Activated T-cell treated with anti-CD3 and anti-CD28 coated beads, Interleukin-2, amount 50 U/mL, for 72 hours (primary cell): ENCODE measurements at regions not wholly inside any gene's neighbourhood (a gene's known extent, or its start where the extent isn't known, plus 50 kb on each side); places are given as distances from the start of the nearest gene placed in this dataset.
"Not testable (repeated sequence)": the region's sequence is repeated elsewhere in the genome, so short reads cannot be mapped to it uniquely, and the experiment has no call there.

Experiments
- ATAC-seq, 2 donors: fragments of 150-1000 bp; cut with Tn5 transposase; replicated peaks in 1 of 2; 2 replicates each; pipeline ENCODE4 v1.10.0; 2021; ENCODE audit warnings: moderate library complexity in 2 of 2, mild to moderate bottlenecking in 1 of 2
- DNase-seq, 2 donors: peaks; one replicate each; pipeline ENCODE4 v3.0.0; 2021 to 2022; ENCODE audit warnings: mixed read lengths in 1 of 2
- H3K27ac Mint-ChIP-seq: one replicate; pipeline ENCODE4 v1.8.0; 2022; ENCODE audit warnings: mild to moderate bottlenecking, moderate library complexity, mixed read lengths
- H3K27me3 Mint-ChIP-seq: one replicate; pipeline ENCODE4 v1.8.0; 2022; ENCODE audit warnings: low read depth, mixed read lengths
- H3K36me3 Mint-ChIP-seq, 2 donors: one replicate each; pipeline ENCODE4 v1.8.0; 2022; ENCODE audit warnings: mixed read lengths in 2 of 2, mild to moderate bottlenecking in 1 of 2; ENCODE audit not compliant: insufficient read depth in 2 of 2
- H3K4me1 Mint-ChIP-seq: one replicate; pipeline ENCODE4 v1.8.0; 2022; ENCODE audit warnings: low read depth, mixed read lengths
- H3K4me3 Mint-ChIP-seq, 2 donors: one replicate each; pipeline ENCODE4 v1.8.0; 2022; ENCODE audit warnings: mild to moderate bottlenecking in 2 of 2, mixed read lengths in 2 of 2, moderate library complexity in 2 of 2
- H3K9me3 Mint-ChIP-seq, 2 donors: one replicate each; pipeline ENCODE4 v1.8.0; 2022; ENCODE audit warnings: mixed read lengths in 2 of 2

DNA sequence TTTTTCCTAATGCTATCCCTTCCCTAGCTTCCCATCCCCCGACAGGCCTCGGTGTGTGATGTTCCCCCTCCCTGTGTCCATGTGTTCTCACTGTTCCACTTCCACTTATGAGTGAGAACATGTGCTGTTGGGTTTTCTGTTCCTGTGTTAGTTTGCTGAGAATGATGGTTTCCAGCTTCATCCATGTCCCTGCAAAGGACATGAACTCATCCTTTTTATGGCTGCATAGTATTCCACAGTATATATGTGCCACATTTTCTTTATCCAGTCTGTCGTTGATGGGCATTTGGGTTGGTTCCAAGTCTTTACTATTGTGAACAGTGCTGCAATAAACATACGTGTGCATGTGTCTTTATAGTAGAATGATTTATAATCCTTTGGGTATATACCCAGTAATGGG, 279.2 kb downstream of the KCNRG start:
- H3K4me3 Mint-ChIP-seq, H3K4me1 Mint-ChIP-seq, DNase-seq, ATAC-seq, H3K36me3 Mint-ChIP-seq, H3K9me3 Mint-ChIP-seq, H3K27ac Mint-ChIP-seq: not testable (repeated sequence)
- peaks cover 35% of the 10 kb centered on the region for H3K27me3 Mint-ChIP-seq

DNA sequence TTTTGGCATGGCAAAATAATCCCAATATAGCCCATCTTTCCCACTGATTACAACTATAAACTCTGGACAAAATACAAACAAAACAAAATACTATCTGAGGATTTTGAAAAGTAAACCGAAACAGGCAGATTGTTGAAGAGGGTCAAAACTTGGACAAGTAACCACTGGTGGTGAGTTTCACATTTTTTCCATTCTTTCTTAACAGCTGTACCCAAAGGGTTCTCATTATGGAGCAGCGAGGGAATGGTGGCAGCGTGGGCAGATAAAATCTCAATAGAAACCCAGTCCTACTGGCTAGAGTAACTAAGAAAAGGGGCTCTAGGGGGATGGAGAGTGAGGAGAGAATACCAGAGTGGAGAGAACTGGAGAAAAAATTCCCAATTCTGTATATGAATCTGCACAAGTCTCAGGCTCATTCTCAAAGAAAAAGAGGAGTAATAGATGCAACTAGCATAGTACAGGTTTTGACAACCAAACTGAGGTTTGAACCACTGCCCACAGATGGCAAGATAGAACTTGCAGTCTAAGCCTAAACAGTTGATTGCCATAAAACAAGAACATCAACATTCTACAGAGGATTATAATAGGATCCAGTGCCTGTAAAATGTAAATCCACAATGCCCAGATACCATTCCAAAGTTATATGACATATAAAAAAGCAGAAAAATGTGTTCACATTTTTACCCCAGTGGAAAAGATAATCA, 284.5 kb downstream of the KCNRG start:
- Mint-ChIP-seq H3K27ac (no peak overlapping the region), H3K9me3 (peaks cover 2 to 4% of the 10 kb centered on the region in 2 donors), H3K4me3 (no peak overlapping the region), H3K27me3 (peaks cover 41% of the 10 kb centered on the region), H3K4me1 (no peaks in the 10 kb centered on the region), H3K36me3 (peaks cover 2 to 7% of the 10 kb centered on the region in 2 donors)
- ATAC-seq (no peak), DNase-seq (no peak)

DNA sequence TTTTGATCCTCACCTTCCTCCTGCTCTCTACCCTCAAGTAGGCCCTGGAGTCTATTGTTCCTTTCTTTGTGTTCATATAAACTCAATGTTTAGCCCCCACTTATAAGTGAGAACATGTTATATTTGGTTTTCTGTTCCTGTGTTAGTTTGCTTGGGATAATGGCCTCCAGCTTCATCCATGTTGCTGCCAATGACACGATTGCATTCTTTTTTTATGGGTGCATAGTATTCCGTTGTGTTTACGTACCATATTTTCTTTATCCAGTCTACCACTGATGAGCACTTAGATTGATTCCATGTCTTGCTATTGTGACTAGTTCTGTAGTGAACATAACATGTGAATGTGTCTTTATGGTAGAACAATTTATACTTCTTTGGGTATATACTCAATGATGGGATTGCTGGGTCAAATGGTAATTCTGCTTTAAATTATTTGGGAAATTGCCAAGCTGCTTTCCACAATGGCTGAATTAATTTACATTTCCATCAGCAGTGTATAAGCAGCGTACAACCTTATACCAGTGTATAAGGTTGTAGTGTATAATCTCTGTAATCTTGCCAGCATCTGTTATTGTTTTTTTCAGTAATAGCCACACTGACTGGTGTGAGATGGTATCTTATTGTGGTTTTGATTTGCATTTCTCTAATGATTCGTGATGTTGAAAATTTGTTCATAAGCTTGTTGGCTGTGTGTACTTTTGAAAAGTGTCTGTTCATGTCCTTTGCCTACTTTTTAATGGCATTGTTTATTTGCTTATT, 288.9 kb downstream of the KCNRG start:
- no peaks in the 10 kb centered on the region for H3K36me3 Mint-ChIP-seq
- no peak for DNase-seq
- no peaks in the 10 kb centered on the region for H3K4me1 Mint-ChIP-seq
- H3K27ac Mint-ChIP-seq: no peak overlapping the region
- H3K27me3 Mint-ChIP-seq: peaks cover 23% of the 10 kb centered on the region
- H3K9me3 Mint-ChIP-seq: no peaks in the 10 kb centered on the region
- no peak for ATAC-seq
- H3K4me3 Mint-ChIP-seq: no peak overlapping the region

DNA sequence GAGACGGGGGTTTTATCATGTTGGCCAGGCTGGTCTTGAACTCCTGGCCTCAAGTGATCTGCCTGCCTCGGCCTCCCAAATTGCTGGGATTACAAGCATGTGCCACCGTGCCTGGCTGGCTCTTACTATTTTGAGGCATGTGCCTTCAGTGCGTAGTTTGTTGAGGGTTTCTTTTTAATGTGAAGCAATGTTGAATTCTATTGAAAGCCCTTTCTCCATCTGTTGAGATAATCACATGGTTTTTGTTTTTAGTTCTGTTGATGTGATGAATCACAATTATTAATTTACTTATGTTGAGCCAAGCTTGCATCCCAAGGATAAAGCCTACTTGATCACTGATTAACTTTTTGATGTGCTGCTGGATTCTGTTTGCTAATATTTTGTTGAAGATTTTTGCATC, 290.9 kb downstream of the KCNRG start:
- ATAC-seq (no peak), DNase-seq (no peak)
- Mint-ChIP-seq H3K36me3 (no peaks in the 10 kb centered on the region), H3K27me3 (peaks cover 7% of the 10 kb centered on the region), H3K27ac (no peak overlapping the region), H3K4me3 (no peak overlapping the region), H3K4me1 (peaks cover 6% of the 10 kb centered on the region), H3K9me3 (no peaks in the 10 kb centered on the region)

DNA sequence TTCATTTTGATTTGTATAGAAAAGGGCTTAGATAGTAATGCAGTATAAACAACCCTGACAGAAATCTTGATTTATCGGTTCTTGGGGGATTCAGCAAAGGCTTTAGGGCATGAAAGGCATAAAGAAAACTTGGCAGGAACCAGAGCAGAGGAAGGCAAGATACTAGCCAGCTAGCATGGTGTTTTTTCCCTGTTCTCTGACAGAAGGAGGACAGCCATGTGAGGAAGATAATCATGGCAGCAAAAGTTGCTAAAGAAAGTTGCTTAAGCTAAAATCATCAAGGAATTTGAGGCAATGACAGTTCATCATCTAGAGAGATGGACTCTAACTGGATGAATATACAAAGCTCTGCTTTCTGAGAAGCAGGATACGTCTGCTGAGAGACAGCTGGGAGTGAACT, 294.1 kb downstream of the KCNRG start:
- H3K27me3 Mint-ChIP-seq: peaks cover 7% of the 10 kb centered on the region
- H3K4me1 Mint-ChIP-seq: peaks cover 6% of the 10 kb centered on the region
- no peak overlapping the region for H3K4me3 Mint-ChIP-seq
- H3K36me3 Mint-ChIP-seq: no peaks in the 10 kb centered on the region
- DNase-seq (no peak), ATAC-seq (no peak)
- H3K9me3 Mint-ChIP-seq: no peaks in the 10 kb centered on the region
- no peak overlapping the region for H3K27ac Mint-ChIP-seq

DNA sequence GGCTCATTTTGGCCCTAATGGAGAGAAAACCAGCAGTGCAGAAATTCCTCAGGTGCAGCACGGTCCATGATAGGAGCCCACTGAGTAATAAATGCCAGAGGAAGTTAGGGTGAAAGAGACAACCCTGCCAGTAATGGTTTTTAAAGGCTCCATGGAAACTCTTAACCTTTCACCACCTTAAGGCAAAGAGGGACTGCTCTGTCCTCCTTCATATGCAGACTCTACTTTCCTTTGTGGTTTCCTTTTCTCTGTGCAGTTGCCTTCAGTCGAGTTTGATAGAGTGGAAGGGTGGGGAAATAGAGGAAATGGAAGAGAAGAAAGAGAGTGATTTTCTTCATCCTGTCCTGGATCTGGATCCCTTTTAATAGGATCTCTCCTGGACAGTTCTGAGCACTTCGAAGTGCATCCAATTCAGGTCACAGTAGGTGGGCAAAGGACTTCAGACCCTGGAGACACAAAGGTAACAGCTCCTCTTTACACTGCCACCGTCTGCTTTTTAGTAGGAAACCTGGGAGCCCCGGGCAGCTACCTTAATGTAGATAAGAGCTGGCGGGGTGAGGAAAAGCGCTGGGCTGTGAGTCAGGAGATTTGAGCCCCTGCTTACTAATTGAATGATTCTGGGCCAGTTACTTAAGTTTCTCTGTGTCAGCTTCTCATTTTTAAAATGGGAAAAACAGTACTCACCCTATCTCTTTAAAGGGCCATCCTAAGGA, 294.8 kb downstream of the KCNRG start:
- DNase-seq (no peak), ATAC-seq (no peak)
- no peaks in the 10 kb centered on the region for H3K36me3 Mint-ChIP-seq
- peaks cover 6% of the 10 kb centered on the region for H3K4me1 Mint-ChIP-seq
- H3K27me3 Mint-ChIP-seq: peaks cover 7% of the 10 kb centered on the region
- no peak overlapping the region for H3K27ac Mint-ChIP-seq
- no peaks in the 10 kb centered on the region for H3K9me3 Mint-ChIP-seq
- peak overlapping the region in 1 of 2 donors; percentile 4 for H3K4me3 Mint-ChIP-seq

DNA sequence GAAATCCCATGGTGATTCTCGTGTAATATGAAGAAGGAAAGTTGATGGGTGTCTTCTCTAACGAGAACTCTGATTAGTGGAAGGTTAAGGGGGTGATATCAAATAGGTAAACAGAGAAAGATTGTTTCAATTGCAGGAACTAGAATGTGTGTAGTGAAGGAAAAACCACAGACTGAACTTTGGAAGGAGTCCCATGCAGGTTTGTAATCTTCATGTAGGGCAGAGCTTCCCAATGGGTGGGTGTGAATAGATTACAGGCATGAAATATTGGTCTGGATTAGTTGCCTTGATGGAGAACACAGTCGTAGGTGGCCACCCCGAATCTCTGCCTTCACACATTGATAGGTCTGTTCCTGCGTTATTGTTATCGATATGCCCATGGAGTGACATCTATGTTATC, 295.5 kb downstream of the KCNRG start:
- Mint-ChIP-seq H3K27ac (no peak overlapping the region), H3K4me3 (no peak overlapping the region), H3K9me3 (no peaks in the 10 kb centered on the region)

DNA sequence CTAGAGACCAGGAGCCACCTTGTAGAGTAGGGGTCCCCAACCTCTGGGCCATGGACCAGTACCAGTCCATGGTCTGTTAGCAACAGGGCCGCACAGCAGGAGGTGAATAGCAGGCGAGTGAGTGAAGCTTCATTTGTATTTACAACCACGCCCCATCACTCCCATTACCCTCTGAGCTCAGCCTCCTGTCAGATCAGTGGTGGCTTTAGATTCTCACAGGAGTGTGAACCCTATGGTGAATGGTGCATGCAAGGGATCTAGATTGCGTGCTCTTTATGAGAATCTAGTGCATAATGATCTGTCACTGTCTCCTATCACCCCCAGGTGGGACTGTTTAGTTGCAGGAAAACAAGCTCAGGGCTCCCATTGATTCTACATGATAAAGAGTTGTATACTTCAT, 303.6 kb downstream of the KCNRG start:
- H3K4me3 Mint-ChIP-seq: no peak overlapping the region
- H3K4me1 Mint-ChIP-seq: peaks cover 6% of the 10 kb centered on the region
- H3K36me3 Mint-ChIP-seq: no peaks in the 10 kb centered on the region
- ATAC-seq (no peak), DNase-seq (no peak)
- H3K9me3 Mint-ChIP-seq: peaks cover 0 to 3% of the 10 kb centered on the region in 2 donors
- no peaks in the 10 kb centered on the region for H3K27me3 Mint-ChIP-seq
- H3K27ac Mint-ChIP-seq: no peak overlapping the region

More for the DNA sequence above, 295.5 kb downstream of the KCNRG start:
- Mint-ChIP-seq H3K36me3 (no peaks in the 10 kb centered on the region), H3K4me1 (peaks cover 6% of the 10 kb centered on the region), H3K27me3 (peaks cover 7% of the 10 kb centered on the region)
- DNase-seq (no peak), ATAC-seq (no peak)

DNA sequence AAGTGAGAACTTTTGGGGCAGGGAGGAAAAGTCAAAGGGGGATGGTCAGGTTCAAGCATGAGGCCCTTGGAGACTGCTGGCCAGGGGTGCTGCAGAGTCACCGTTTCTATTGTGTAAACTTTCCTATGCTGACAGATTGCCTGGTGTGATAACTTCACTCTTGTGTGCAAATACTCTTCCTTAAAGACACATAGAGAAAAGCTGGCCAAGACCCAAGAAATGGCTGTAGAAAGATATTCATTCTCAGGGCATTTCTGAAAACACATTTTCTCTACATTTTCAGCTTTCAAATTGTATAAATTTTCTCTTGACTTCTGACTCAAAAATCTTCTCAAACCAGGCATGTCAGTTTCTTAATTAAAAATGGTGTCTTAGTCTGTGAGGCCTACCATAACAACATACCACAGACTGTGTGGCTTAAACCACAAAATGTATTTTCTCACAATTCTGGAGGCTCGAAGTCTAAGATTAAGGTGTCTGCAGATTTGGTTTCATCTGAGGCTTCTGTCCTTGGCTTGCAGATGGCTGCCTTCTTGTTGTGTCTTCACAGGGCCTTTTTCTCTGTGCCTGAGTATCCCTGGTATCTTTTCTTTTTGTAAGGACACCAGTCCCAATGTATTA, 304.5 kb downstream of the KCNRG start:
- Mint-ChIP-seq H3K4me1 (peaks cover 11% of the 10 kb centered on the region), H3K27ac (no peak overlapping the region)

DNA sequence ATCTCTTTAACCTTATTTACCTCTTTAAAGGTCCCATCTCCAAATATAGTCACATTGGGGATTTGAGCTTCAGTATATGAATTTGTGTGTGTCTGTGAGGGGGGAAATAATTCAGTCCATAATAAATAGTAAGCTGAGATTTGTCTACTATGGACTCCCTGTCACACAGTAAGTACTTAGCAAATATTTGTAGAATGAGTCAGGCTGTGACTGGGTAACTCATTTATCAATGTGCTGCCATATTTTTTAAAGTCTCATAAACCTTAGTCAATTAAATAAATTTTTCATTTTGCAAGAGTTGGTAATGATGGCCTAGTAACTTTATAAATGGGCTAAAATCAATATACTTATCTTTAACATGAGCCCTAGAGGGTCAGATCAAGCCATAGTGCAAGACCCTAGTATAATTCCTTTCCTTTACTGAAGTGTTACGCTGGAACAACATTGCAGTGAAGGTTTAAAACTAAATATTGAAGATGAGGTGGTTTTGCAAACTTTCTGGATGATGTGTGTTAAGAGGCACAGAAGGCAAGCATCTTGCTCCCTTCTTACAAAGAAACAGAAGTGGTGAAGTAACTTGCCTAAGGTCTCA, 305.1 kb downstream of the KCNRG start:
- peaks cover 2 to 6% of the 10 kb centered on the region in 2 donors for H3K9me3 Mint-ChIP-seq
- H3K4me1 Mint-ChIP-seq: peaks cover 11% of the 10 kb centered on the region
- no peak for ATAC-seq
- peaks cover 0 to 2% of the 10 kb centered on the region in 2 donors for H3K36me3 Mint-ChIP-seq
- DNase-seq: no peak
- no peak overlapping the region for H3K4me3 Mint-ChIP-seq
- H3K27me3 Mint-ChIP-seq: no peaks in the 10 kb centered on the region
- no peak overlapping the region for H3K27ac Mint-ChIP-seq

More for the DNA sequence above, 304.5 kb downstream of the KCNRG start:
- Mint-ChIP-seq H3K9me3 (peaks cover 2 to 5% of the 10 kb centered on the region in 2 donors), H3K27me3 (no peaks in the 10 kb centered on the region), H3K36me3 (peaks cover 0 to 2% of the 10 kb centered on the region in 2 donors), H3K4me3 (no peak overlapping the region)
- ATAC-seq (no peak), DNase-seq (no peak)

DNA sequence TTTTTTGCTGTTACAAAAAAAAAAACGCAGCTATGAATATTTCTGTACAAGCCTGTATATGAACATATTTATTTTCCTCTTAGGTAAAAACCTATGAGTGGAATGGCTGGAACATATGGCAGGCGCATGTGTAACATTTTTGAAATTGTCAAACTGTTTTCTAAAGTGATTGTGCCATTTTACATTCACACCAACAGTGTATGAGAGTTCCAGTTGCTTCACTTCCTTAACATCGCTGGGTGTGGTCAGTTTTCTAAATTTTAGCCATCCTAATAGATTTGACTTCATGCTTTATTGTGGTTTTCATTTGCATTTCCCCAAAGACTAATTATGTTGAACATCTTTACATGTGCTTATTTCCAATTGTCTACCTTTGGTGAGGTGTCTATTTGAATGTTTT, 306.8 kb downstream of the KCNRG start:
- Mint-ChIP-seq H3K4me3 (no peak overlapping the region), H3K9me3 (peaks cover 2 to 6% of the 10 kb centered on the region in 2 donors), H3K4me1 (peaks cover 11% of the 10 kb centered on the region), H3K27ac (no peak overlapping the region), H3K36me3 (peaks cover 0 to 2% of the 10 kb centered on the region in 2 donors), H3K27me3 (peaks cover 10% of the 10 kb centered on the region)
- no peak for DNase-seq
- ATAC-seq: no peak

DNA sequence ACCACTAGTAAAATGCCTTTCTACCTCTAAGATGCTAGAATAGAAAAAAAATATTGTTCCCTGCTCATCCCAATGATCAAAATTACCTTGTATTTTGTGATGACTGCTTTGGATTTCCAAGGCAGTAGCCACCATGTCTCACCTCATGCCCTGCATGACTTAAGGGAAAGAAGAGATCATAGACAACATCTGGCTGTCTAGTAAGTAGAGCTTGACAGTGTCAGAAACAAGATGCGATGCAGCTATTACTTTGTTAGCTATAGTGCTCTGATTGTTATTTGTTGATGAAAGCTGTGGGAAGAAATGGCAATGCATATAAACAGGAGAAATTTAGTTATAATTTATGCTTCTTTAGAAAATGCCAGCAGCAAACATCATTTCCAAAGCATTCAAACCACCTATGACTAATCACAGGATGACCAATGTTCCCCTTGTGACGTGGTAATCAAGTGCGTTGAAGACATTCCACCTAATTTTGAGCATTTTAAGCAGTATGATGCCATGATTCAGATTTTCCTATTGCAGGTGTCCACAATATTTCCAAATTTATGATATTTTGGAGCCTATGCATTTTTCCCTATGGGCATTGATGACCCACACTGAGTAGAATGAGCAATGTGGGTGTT, 308.3 kb downstream of the KCNRG start:
- peaks cover 2 to 6% of the 10 kb centered on the region in 2 donors for H3K9me3 Mint-ChIP-seq
- DNase-seq (no peak), ATAC-seq (peak in 1 of 2 donors; percentile 38)

More for the DNA sequence above, 308.3 kb downstream of the KCNRG start:
- no peak overlapping the region for H3K27ac Mint-ChIP-seq
- no peak overlapping the region for H3K4me3 Mint-ChIP-seq
- H3K36me3 Mint-ChIP-seq: peaks cover 0 to 2% of the 10 kb centered on the region in 2 donors
- H3K27me3 Mint-ChIP-seq: peaks cover 10% of the 10 kb centered on the region
- H3K4me1 Mint-ChIP-seq: peaks cover 11% of the 10 kb centered on the region
